Liver (tissue), 8 donors: ENCODE measurements at regions not wholly inside any gene's neighbourhood (a gene's known extent, or its start where the extent isn't known, plus 50 kb on each side); places are given as distances from the start of the nearest gene placed in this dataset.

Experiments
- DNase-seq: peaks from one replicate; pipeline ENCODE4 v3.0.0-alpha.2; 2017; ENCODE audit warnings: low spot score
- H3K27ac ChIP-seq, 2 donors: one replicate each; pipeline ENCODE4 v1.7.0; 2013; ENCODE audit warnings: inconsistent platforms in 2 of 2, low read length in 2 of 2, control low read depth in 1 of 2, low read depth in 1 of 2, mild to moderate bottlenecking in 1 of 2
- H3K27me3 ChIP-seq, 4 donors: one replicate each; pipeline versions ENCODE4 v1.6.1 to v1.7.0; 2013; ENCODE audit warnings: low read length in 3 of 4, inconsistent platforms in 1 of 4, mild to moderate bottlenecking in 1 of 4, moderate library complexity in 1 of 4; ENCODE audit not compliant: control insufficient read depth in 4 of 4, insufficient read depth in 4 of 4
- H3K36me3 ChIP-seq, 4 donors: one replicate each; pipeline versions ENCODE4 v1.6.1 to v1.7.0; 2013; ENCODE audit warnings: low read length in 3 of 4, mild to moderate bottlenecking in 3 of 4, low read depth in 1 of 4, moderate library complexity in 1 of 4; ENCODE audit not compliant: control insufficient read depth in 4 of 4, insufficient read depth in 3 of 4
- H3K4me1 ChIP-seq, 4 donors: one replicate each; pipeline versions ENCODE4 v1.6.1 to v1.7.0; 2013; ENCODE audit warnings: low read length in 3 of 4, mild to moderate bottlenecking in 3 of 4, moderate library complexity in 1 of 4; ENCODE audit not compliant: control insufficient read depth in 4 of 4, insufficient read depth in 4 of 4
- H3K4me3 ChIP-seq, 3 donors: one replicate each; pipeline versions ENCODE4 v1.6.1 to v1.7.0; 2013; ENCODE audit warnings: low read length in 3 of 3, control low read depth in 1 of 3, low read depth in 1 of 3, mild to moderate bottlenecking in 1 of 3
- H3K9ac ChIP-seq, 2 donors: one replicate each; pipeline ENCODE4 v1.7.0; 2013; ENCODE audit warnings: low read length in 2 of 2, mild to moderate bottlenecking in 2 of 2, moderate library complexity in 2 of 2, control low read depth in 1 of 2, low read depth in 1 of 2
- H3K9me3 ChIP-seq, 4 donors: one replicate each; pipeline versions ENCODE4 v1.6.1 to v1.7.0; 2013; ENCODE audit warnings: low read length in 3 of 4; ENCODE audit not compliant: control insufficient read depth in 4 of 4
- ATF3 ChIP-seq: IDR thresholded peaks from 2 replicates; pipeline ENCODE4 v1.6.1; 2016; ENCODE audit warnings: antibody characterized with exemption
- CTCF ChIP-seq: fragments of 150-350 bp; IDR thresholded peaks from 2 replicates; pipeline ENCODE4 v1.5.1; 2017; ENCODE audit warnings: improper control_type of control experiment, low read depth, low read length; ENCODE audit not compliant: missing input control
- EGR1 ChIP-seq, 2 donors: IDR thresholded peaks; 2 replicates each; pipeline ENCODE4 v1.6.1; 2016 to 2018; ENCODE audit warnings: antibody characterized with exemption in 2 of 2, low read depth in 2 of 2
- FOXA1 ChIP-seq: IDR thresholded peaks from 2 replicates; pipeline ENCODE4 v1.6.1; 2016; ENCODE audit warnings: antibody characterized with exemption
- FOXA2 ChIP-seq: IDR thresholded peaks from 2 replicates; pipeline ENCODE4 v1.6.1; 2016; ENCODE audit warnings: antibody characterized with exemption
- GABPA ChIP-seq, 2 donors: IDR thresholded peaks in 1 of 2; conservative IDR thresholded peaks in 1 of 2; 2 replicates each; pipeline ENCODE4 v1.6.1; 2016; ENCODE audit warnings: antibody characterized with exemption in 2 of 2, mild to moderate bottlenecking in 1 of 2, moderate library complexity in 1 of 2
- HNF4G ChIP-seq: IDR thresholded peaks from 2 replicates; pipeline ENCODE4 v1.6.1; 2016; ENCODE audit warnings: antibody characterized with exemption
- JUND ChIP-seq, 2 donors: IDR thresholded peaks; 2 replicates each; pipeline ENCODE4 v1.6.1; 2016; ENCODE audit warnings: antibody characterized with exemption in 2 of 2
- MAX ChIP-seq: IDR thresholded peaks from 2 replicates; pipeline ENCODE4 v1.6.1; 2016; ENCODE audit warnings: antibody characterized with exemption
- NR2F2 ChIP-seq: IDR thresholded peaks from 2 replicates; pipeline ENCODE4 v1.6.1; 2016; ENCODE audit warnings: antibody characterized with exemption
- RAD21 ChIP-seq, 2 donors: IDR thresholded peaks; 2 replicates each; pipeline ENCODE4 v1.6.1; 2016; ENCODE audit warnings: antibody characterized with exemption in 2 of 2, mild to moderate bottlenecking in 2 of 2
- REST ChIP-seq: IDR thresholded peaks from 2 replicates; pipeline ENCODE4 v1.6.1; 2016; ENCODE audit warnings: antibody characterized with exemption, mild to moderate bottlenecking
- RXRA ChIP-seq, 2 donors: IDR thresholded peaks; 2 replicates each; pipeline ENCODE4 v1.6.1; 2017 to 2018; ENCODE audit warnings: antibody characterized with exemption in 2 of 2, mild to moderate bottlenecking in 1 of 2
- SP1 ChIP-seq: IDR thresholded peaks from 2 replicates; pipeline ENCODE4 v1.6.1; 2018; ENCODE audit warnings: antibody characterized with exemption, mild to moderate bottlenecking
- TAF1 ChIP-seq: conservative IDR thresholded peaks from 2 replicates; pipeline ENCODE4 v1.6.1; 2016; ENCODE audit warnings: antibody characterized with exemption, mild to moderate bottlenecking
- YY1 ChIP-seq: IDR thresholded peaks from 2 replicates; pipeline ENCODE4 v1.6.1; 2016; ENCODE audit warnings: antibody characterized with exemption, mild to moderate bottlenecking
- ZBTB33 ChIP-seq: IDR thresholded peaks from 2 replicates; pipeline ENCODE4 v1.6.1; 2016; ENCODE audit warnings: antibody characterized with exemption
- WGBS: extraction: QIAGEN DNeasy Blood & Tissue Kit; methylation state at CpG from one replicate; pipeline ENCODE4 v1.1.7; 2013; 5-methylcytosine and 5-hydroxymethylcytosine counted together
- donor health status: healthy.
- donor health status: healthy.
- donor health status: healthy.
- donor health status: healthy.
- donor health status: healthy.

- Histone ChIP-seq H3K9ac (no peak overlapping the region), H3K4me3 (no peak overlapping the region), H3K9me3 (no peaks in the 10 kb centered on the region), H3K36me3 (no peaks in the 10 kb centered on the region), H3K27ac (no peak overlapping the region), H3K27me3 (no peaks in the 10 kb centered on the region), H3K4me1 (peaks cover 0 to 2% (median 0%) of the 10 kb centered on the region in 4 donors)
- TF ChIP-seq JUND (IDR thresholded peaks at IDR 0.05) (no peak), CTCF (no peak), REST (no peak), FOXA2 (no peak), RXRA (IDR thresholded peaks at IDR 0.05) (no peak), GABPA (IDR thresholded peaks at IDR 0.05 in 1 of 2, conservative IDR thresholded peaks at IDR 0.05 in 1 of 2) (no peak), ATF3 (no peak), YY1 (no peak), EGR1 (IDR thresholded peaks at IDR 0.05; ENCODE audit: low read depth in 2 of 2) (no peak), HNF4G (no peak), SP1 (no peak), TAF1 (no peak), ZBTB33 (no peak), FOXA1 (no peak), MAX (no peak), NR2F2 (no peak)
- WGBS = 85% methylated on average over 3 of the region's 3 CpGs
- no peak for DNase-seq
Observed at GRCh38 chrY:7416406-7416805, 504.9 kb upstream of the AMELY start.

GRCh38 chrY:7415157-7415633 lies 503.6 kb upstream of the AMELY start:
- Histone ChIP-seq H3K4me1 (peaks cover 0 to 2% (median 0%) of the 10 kb centered on the region in 4 donors), H3K4me3 (no peak overlapping the region), H3K9ac (no peak overlapping the region), H3K27ac (no peak overlapping the region), H3K9me3 (no peaks in the 10 kb centered on the region), H3K27me3 (no peaks in the 10 kb centered on the region), H3K36me3 (no peaks in the 10 kb centered on the region)
- WGBS = 38% methylated on average over 7 of the region's 7 CpGs
- peak; percentile 29 for DNase-seq
- peak; percentile 84 for TF ChIP-seq MAX
- no peak for TF ChIP-seq HNF4G
- no peak for TF ChIP-seq GABPA (IDR thresholded peaks at IDR 0.05 in 1 of 2, conservative IDR thresholded peaks at IDR 0.05 in 1 of 2)
- peak; percentile 91 for TF ChIP-seq YY1
- peak in 1 of 2 donors; percentile 69 for TF ChIP-seq JUND (IDR thresholded peaks at IDR 0.05)
- no peak for TF ChIP-seq CTCF
- TF ChIP-seq FOXA2 = peak; percentile 66
- no peak for TF ChIP-seq SP1
- TF ChIP-seq NR2F2 = no peak
- peak; percentile 67 for TF ChIP-seq ZBTB33
- no peak for TF ChIP-seq ATF3
- TF ChIP-seq RXRA (IDR thresholded peaks at IDR 0.05) = peak in 1 of 2 donors; percentile 79
- peak; percentile 42 for TF ChIP-seq FOXA1
- TF ChIP-seq EGR1 (IDR thresholded peaks at IDR 0.05; ENCODE audit: low read depth in 2 of 2) = peak in 1 of 2 donors; percentile 38
- TF ChIP-seq RAD21 (IDR thresholded peaks at IDR 0.05) = peak in 1 of 2 donors; percentile 35
- no peak for TF ChIP-seq TAF1
